Skeletal muscle tissue (tissue), 3 donors: ENCODE measurements at regions not wholly inside any gene's neighbourhood (a gene's known extent, or its start where the extent isn't known, plus 50 kb on each side); places are given as distances from the start of the nearest gene placed in this dataset.

ENCODE experiments used
- H3K27ac ChIP-seq: one replicate; pipeline ENCODE4 v1.7.0; 2013; ENCODE audit warnings: mild to moderate bottlenecking, low read depth, low read length, inconsistent platforms
- H3K27me3 ChIP-seq, 3 donors: one replicate each; pipeline ENCODE4 v1.7.0; 2013; ENCODE audit warnings: low read length in 3 of 3; ENCODE audit not compliant: control insufficient read depth in 3 of 3, insufficient read depth in 3 of 3
- H3K36me3 ChIP-seq, 3 donors: one replicate each; pipeline ENCODE4 v1.7.0; 2013; ENCODE audit warnings: low read length in 3 of 3; ENCODE audit not compliant: control insufficient read depth in 3 of 3, insufficient read depth in 3 of 3
- H3K4me1 ChIP-seq, 3 donors: one replicate each; pipeline ENCODE4 v1.7.0; 2013; ENCODE audit warnings: low read length in 3 of 3, mild to moderate bottlenecking in 3 of 3; ENCODE audit not compliant: control insufficient read depth in 3 of 3, insufficient read depth in 3 of 3
- H3K4me3 ChIP-seq, 3 donors: one replicate each; pipeline ENCODE4 v1.7.0; 2013; ENCODE audit warnings: low read length in 3 of 3
- H3K9ac ChIP-seq, 3 donors: one replicate each; pipeline ENCODE4 v1.7.0; 2013; ENCODE audit warnings: low read length in 3 of 3, mild to moderate bottlenecking in 3 of 3, moderate library complexity in 2 of 3, low read depth in 1 of 3
- H3K9me3 ChIP-seq, 3 donors: one replicate each; pipeline ENCODE4 v1.7.0; 2013; ENCODE audit warnings: low read length in 3 of 3; ENCODE audit not compliant: control insufficient read depth in 3 of 3
- donor health status: Osteomylitis.

GRCh38 chr2:195356026-195356425 is 301.0 kb upstream of the SLC39A10 start:
- no peaks in the 10 kb centered on the region for H3K4me1 ChIP-seq
- no peak overlapping the region for H3K27ac ChIP-seq
- no peaks in the 10 kb centered on the region for H3K27me3 ChIP-seq
- no peak overlapping the region for H3K9ac ChIP-seq
- H3K4me3 ChIP-seq = no peak overlapping the region
- no peaks in the 10 kb centered on the region for H3K36me3 ChIP-seq
- no peaks in the 10 kb centered on the region for H3K9me3 ChIP-seq

DNA sequence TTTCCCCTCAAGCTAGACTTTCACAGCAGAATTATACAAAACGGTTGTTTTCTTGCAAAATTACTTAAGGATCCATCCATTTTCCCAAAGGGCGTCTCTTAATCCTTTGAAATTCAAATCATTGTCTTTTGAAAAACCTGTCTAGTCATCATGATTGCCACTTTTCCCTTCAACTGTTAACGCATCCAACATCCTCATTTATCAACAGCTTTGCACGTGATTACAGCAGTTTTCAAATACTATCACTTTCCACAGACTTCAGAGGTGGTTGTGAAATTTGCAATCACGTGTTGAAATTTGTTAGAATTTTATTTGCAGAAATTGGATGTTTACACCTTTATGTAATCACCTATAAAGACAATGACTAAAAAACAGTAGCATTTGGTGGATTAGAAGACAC is 304.4 kb upstream of the SLC39A10 start:
- no peaks in the 10 kb centered on the region for H3K36me3 ChIP-seq
- no peak overlapping the region for H3K27ac ChIP-seq
- H3K9ac ChIP-seq = no peak overlapping the region
- H3K4me3 ChIP-seq = no peak overlapping the region
- no peaks in the 10 kb centered on the region for H3K4me1 ChIP-seq
- no peaks in the 10 kb centered on the region for H3K27me3 ChIP-seq
- H3K9me3 ChIP-seq = no peaks in the 10 kb centered on the region

DNA sequence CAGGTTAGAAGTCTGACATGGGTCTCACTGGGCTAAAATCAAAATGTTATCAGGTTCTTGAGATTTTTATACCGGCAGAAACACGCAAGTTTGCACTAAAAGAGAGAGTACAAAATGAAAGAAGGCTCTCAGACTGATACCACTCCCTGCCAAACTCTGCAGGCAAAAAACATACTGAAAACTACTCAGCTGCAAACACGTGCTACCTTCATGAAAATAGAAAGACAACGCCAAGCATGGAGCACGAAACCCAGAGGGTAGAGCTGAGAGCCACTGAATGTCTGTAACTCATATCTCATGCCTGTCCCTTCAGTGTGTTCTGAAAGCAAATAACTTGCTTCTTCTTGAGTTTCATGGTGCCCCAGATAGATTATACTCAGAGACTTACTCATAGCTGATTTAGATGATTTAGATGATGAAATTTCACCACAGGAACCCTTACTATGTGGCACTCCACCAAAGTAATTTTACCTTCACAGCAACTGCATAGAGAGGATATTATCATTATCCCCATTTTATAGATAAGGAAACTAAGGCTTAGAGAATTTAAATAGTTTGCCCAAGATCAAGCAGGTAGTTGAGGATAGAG is 313.0 kb upstream of the SLC39A10 start:
- H3K36me3 ChIP-seq = no peaks in the 10 kb centered on the region
- H3K4me3 ChIP-seq = no peak overlapping the region
- H3K27me3 ChIP-seq = no peaks in the 10 kb centered on the region
- H3K4me1 ChIP-seq = no peaks in the 10 kb centered on the region
- H3K9ac ChIP-seq = no peak overlapping the region
- H3K9me3 ChIP-seq = no peaks in the 10 kb centered on the region
- no peak overlapping the region for H3K27ac ChIP-seq

DNA sequence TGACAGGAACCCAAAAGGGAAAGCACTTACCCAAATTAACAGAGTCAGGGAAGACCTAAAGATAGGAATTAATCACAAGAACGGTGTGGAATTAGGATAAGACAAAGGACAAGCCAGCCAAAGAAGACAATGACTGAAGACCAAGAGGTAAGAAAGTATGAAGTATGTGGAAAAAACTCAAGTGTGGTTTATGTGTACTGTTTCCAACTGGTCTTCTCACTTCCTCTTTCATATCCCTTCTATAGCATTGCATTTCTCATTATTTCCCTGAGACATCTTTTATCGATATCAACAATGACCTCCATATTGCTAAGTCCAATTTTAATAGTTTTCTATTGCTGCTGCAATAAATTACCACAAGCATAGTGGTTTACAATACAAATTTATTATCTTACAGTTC is 313.5 kb upstream of the SLC39A10 start:
- H3K36me3 ChIP-seq = no peaks in the 10 kb centered on the region
- no peaks in the 10 kb centered on the region for H3K27me3 ChIP-seq
- no peak overlapping the region for H3K4me3 ChIP-seq
- H3K9me3 ChIP-seq = no peaks in the 10 kb centered on the region
- H3K27ac ChIP-seq = no peak overlapping the region
- no peaks in the 10 kb centered on the region for H3K4me1 ChIP-seq
- no peak overlapping the region for H3K9ac ChIP-seq

DNA sequence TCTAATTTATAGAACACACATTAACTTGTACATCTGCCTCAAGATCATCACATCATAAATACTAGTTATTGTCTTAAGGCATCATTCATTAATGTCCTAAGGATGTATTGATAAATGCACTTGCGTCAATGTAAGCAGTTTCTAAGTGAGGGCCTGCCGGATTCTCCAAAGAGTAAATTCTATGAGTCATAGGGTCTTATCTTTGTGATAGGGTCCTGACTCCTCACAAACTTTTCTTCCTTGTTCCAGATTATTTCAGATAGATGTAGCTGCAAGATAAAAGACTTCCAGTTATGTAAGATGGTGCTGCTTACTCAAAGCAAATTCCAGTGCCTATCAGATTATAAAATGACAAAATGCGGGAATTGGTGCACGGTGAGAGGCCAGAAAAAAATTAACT is 315.0 kb upstream of the SLC39A10 start:
- Histone ChIP-seq H3K36me3 (no peaks in the 10 kb centered on the region), H3K4me1 (no peaks in the 10 kb centered on the region), H3K27ac (no peak overlapping the region), H3K27me3 (no peaks in the 10 kb centered on the region), H3K4me3 (no peak overlapping the region), H3K9me3 (no peaks in the 10 kb centered on the region), H3K9ac (no peak overlapping the region)

DNA sequence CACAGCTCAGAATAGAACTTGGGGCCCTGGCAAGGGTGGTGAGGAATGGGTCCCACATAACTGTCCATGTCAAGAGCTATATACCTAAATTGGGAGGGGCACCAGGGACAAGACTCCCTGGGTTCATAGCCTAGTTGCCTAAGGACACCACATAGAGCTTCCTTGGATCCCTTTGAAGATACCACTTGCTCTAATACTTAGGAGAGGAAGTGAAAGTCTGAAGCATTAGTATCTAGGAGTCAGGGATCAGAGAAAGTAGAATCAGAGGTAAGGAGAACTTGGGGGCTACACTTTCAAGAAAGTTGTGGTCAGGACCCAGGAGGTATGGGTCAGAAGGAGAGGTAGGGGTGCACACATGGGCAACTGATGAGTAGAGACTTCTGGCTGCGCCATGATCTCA is 318.2 kb upstream of the SLC39A10 start:
- no peaks in the 10 kb centered on the region for H3K36me3 ChIP-seq
- no peaks in the 10 kb centered on the region for H3K9me3 ChIP-seq
- no peak overlapping the region for H3K27ac ChIP-seq
- H3K4me1 ChIP-seq = no peaks in the 10 kb centered on the region
- no peak overlapping the region for H3K9ac ChIP-seq
- no peaks in the 10 kb centered on the region for H3K27me3 ChIP-seq
- H3K4me3 ChIP-seq = no peak overlapping the region

- no peak overlapping the region for H3K4me3 ChIP-seq
- no peaks in the 10 kb centered on the region for H3K27me3 ChIP-seq
- H3K9me3 ChIP-seq = no peaks in the 10 kb centered on the region
- H3K27ac ChIP-seq = no peak overlapping the region
- no peak overlapping the region for H3K9ac ChIP-seq
- H3K36me3 ChIP-seq = no peaks in the 10 kb centered on the region
- no peaks in the 10 kb centered on the region for H3K4me1 ChIP-seq
These were observed 319.4 kb upstream of the SLC39A10 start for GRCh38 chr2:195337597-195337996.

DNA sequence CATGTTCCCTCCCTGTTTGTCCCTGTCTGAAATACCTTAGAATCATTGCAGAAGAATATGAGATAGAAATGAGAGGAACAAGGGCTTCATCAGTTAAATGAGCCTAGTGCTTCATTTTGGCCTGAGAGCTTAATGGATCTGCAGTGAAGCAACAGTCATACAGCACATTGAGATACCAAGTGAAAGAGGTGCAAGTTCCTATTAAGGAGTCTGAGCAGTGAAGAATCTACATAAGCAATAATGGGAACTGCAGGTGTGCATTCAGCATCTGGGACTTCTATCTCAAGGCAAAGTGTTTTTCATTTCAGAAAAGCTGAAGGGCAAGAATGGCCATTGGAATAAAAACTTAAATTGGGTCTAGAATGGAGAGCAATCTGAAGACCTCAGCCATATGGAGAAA is 323.2 kb upstream of the SLC39A10 start:
- Histone ChIP-seq H3K9me3 (no peaks in the 10 kb centered on the region), H3K27me3 (no peaks in the 10 kb centered on the region), H3K36me3 (no peaks in the 10 kb centered on the region), H3K9ac (no peak overlapping the region), H3K4me3 (no peak overlapping the region), H3K4me1 (no peaks in the 10 kb centered on the region), H3K27ac (no peak overlapping the region)

GRCh38 chr2:195331966-195332365 is 325.1 kb upstream of the SLC39A10 start:
- Histone ChIP-seq H3K9ac (no peak overlapping the region), H3K9me3 (no peaks in the 10 kb centered on the region), H3K4me1 (no peaks in the 10 kb centered on the region), H3K27me3 (no peaks in the 10 kb centered on the region), H3K27ac (no peak overlapping the region), H3K4me3 (no peak overlapping the region), H3K36me3 (no peaks in the 10 kb centered on the region)

GRCh38 chr2:195331129-195331528 is 325.9 kb upstream of the SLC39A10 start:
- Histone ChIP-seq H3K9me3 (no peaks in the 10 kb centered on the region), H3K4me3 (no peak overlapping the region), H3K9ac (no peak overlapping the region), H3K27ac (no peak overlapping the region), H3K36me3 (no peaks in the 10 kb centered on the region), H3K27me3 (no peaks in the 10 kb centered on the region), H3K4me1 (no peaks in the 10 kb centered on the region)

DNA sequence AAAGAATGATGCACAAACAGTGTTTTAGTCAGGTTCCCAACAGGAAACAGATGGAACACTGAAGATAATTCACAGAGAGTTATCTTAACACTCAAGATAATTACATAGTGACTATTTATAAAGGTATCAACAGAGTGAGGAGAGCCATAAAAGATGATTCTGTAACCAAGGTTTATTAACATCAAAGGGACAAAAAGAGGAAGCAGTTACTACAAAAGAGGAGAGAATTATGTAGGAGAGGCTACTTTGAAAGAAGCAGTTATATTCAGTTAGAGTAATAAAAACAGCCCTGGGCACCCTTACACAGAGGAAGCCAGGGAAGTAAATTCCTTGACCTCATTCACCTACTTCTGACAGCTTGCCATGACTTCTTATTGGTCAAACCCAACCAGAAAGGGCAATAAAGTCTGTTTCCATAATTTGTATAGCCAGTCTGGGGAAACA is 326.5 kb upstream of the SLC39A10 start:
- Histone ChIP-seq H3K27me3 (no peaks in the 10 kb centered on the region), H3K4me1 (no peaks in the 10 kb centered on the region)

More for the DNA sequence above, 326.5 kb upstream of the SLC39A10 start:
- Histone ChIP-seq H3K27ac (no peak overlapping the region), H3K36me3 (no peaks in the 10 kb centered on the region), H3K9ac (no peak overlapping the region), H3K9me3 (no peaks in the 10 kb centered on the region), H3K4me3 (no peak overlapping the region)
